ENCODE measurements at regions not wholly inside any gene's neighbourhood (a gene's known extent, or its start where the extent isn't known, plus 50 kb on each side); places are given as distances from the start of the nearest gene placed in this dataset.
"Not testable (repeated sequence)": the region's sequence is repeated elsewhere in the genome, so short reads cannot be mapped to it uniquely, and the experiment has no call there.

GRCh38 chr12:47488888-47489287, 216.9 kb downstream of the RPAP3 start:
- DNase-seq (ENCODE audit: low read depth), result no peak

- no peak for DNase-seq (ENCODE audit: low read depth)
Observed at GRCh38 chr12:47481041-47481440, 224.8 kb downstream of the RPAP3 start.

GRCh38 chr12:47478426-47478825, 227.4 kb downstream of the RPAP3 start:
- no peak for DNase-seq (ENCODE audit: low read depth)

DNA sequence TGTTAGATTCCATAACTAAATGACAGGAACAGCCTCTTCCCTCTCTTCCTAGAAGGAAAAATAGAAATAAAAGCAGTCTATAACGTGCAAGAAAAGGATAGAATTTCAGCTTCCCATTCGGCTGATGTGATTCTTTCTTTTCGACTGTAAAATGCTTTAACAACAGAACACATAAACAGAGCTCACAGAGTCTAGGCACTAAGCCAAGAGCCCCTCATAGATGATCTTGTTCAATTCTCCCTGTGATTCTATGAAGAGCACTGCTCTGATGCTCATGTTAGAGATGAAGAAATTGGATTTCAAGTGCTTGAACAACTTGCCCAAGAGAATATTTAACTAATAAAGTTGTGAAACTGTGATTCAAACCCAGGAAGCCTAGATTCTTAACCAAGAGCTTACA, 232.7 kb downstream of the RPAP3 start:
- no peak for DNase-seq (ENCODE audit: low read depth)

DNA sequence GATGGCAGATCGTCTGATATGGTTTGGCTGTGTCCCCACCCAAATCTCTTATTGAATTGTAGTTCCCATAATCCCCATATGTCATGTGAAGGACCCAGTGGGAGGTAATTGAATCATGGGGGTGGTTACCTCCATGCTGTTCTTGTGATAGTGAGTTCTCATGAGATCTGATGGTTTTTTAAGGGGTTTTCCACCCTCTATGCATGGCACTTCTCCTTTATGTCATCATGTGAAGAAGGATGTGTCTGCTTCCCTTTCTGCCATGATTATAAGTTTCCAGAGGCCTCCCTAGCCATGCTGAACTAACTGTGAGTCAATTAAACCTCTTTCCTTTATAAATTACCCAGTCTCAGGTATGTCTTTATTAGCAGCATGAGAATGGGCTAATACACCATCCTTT, 235.5 kb downstream of the RPAP3 start:
- not testable (repeated sequence) for DNase-seq (ENCODE audit: low read depth)

DNA sequence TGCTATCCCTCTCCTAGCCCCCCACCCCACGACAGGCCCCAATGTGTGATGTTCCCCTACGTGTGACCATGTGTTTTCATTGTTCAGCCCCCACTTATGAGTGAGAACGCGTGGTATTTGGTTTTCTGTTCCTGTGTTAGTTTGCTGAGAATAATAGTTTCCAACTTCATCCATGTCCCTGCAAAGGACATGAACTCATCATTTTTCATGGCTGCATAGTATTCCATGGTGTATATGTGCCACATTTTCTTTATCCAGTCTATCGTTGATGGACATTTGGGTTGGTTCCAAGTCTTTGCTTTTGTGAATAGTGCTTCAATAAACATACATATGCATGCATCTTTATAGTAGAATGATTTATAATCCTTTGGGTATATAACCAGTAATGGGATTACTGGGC, 241.9 kb downstream of the RPAP3 start:
- not testable (repeated sequence) for DNase-seq (ENCODE audit: low read depth)

GRCh38 chr12:47458279-47458678, 247.6 kb downstream of the RPAP3 start:
- DNase-seq (ENCODE audit: low read depth), result no peak

DNA sequence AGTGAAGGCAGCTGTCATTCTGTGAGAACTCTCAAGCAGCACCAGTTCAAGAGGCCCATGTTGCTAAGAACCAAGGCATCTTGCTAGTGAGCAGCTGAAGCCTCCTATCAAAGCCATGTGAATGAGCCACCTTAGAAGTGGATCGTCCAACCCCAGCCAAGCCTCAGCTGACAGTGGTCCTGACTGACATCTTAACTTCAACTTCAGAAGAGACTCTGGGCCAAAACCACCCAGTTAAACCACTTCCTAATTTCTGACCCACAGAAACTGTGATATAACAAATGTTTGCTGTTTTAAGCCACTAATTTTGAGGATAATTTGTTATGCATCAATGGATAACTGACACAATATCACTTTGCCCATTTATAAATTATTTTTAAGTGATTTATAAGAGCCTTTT, 256.0 kb downstream of the RPAP3 start:
- no peak for DNase-seq (ENCODE audit: low read depth)

DNA sequence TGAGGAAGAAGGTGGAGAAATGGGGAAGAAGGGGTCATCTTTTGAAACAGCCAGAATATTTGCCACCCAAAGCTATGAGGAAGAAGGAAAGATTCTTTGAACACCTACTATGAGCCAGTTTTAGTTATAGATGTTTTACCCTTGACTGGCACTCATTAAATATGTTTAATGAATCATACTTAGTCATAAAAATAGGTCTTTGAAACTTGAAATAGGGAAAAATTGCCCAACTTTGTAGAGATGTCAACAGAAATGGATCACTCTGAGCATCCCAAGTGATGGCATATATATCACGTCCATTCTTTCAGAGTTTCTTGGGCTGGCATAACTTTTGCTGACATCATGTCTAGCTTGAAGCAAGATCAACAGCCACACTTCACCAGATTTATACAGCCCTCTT, 263.5 kb downstream of the RPAP3 start:
- DNase-seq (ENCODE audit: low read depth), result no peak

DNA sequence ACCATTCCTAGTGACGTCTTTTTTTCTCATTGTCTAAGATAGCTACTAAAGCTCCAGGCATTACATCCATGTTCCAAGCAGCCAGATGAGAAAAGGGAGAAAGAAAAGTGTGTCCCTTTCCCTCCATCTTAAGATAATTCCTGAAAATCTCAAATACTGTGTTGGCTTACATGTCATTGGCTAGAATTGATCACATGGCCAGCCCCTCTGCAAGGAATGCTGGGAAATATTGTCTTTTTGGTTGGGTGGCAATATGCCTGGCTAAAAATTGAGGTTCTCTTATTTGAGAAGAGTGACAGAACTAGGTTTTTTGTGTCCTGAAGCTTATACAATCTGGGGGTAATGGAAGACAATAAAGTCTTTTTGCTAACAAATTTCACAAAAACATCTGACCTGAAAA, 264.3 kb downstream of the RPAP3 start:
- DNase-seq (ENCODE audit: low read depth), result no peak

DNA sequence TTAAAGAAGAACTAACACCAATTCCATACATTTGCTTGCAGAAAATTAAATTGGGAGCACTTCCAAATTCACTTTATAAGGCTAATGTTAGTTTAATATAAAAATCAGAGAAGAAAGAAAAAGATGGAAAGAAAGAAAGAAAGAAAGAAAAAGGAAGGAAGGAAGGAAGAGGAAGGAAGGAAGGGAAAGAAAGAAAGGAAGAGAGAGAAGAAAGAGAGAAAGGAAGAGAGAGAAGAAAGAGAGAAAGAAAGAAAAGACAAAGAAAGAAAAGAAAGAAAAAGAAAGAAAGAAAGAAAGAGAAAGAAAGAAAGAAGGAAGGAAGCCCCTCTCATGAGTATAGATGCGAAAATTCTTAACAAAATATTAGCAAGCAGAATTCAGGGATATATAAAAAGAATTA, 267.7 kb downstream of the RPAP3 start:
- no peak for DNase-seq (ENCODE audit: low read depth)

GRCh38 chr12:47437570-47437969, 268.3 kb downstream of the RPAP3 start:
- DNase-seq (ENCODE audit: low read depth), result no peak

DNA sequence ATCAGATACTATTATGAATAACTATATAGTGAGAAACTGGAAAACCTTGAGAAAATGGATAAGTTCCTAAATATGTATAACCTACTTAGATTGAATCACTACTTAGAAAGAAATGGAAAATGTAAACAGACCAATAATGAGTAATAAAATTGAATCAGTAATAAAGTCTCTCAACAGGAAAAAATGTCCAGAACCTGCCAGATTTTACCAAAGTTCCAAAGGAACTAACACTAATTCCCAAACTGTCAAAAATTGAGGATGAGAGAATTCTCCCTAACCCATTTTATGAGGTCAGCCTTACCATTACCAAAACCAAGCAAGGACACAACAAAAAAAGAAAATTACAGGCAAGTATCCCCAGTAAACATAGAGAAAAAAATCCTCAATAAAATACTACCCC, 272.0 kb downstream of the RPAP3 start:
- DNase-seq (ENCODE audit: low read depth), result peak; percentile 30

DNA sequence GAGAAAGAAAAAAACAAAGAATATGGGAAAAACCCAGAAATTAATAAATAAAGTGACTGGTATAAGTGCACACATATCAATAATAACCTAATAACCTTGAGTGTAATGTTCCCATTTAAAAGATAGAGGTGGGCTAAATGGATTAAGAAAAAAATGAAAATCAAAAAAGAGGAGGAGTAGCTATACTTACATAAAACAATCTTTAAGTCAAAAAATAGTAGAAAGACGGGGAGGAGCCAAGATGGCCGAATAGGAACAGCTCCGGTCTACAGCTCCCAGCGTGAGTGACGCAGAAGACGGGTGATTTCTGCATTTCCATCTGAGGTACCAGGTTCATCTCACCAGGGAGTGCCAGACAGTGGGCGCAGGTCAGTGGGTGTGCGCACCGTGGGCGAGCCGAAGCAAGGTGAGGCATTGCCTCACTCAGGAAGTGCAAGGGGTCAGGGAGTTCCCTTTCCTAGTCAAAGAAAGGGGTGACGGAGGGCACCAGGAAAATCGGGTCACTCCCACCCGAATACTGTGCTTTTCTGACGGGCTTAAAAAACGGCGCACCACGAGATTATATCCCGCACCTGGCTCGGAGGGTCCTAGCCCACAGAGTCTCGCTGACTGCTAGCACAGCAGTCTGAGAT, 279.0 kb downstream of the RPAP3 start:
- not testable (repeated sequence) for DNase-seq (ENCODE audit: low read depth)

DNA sequence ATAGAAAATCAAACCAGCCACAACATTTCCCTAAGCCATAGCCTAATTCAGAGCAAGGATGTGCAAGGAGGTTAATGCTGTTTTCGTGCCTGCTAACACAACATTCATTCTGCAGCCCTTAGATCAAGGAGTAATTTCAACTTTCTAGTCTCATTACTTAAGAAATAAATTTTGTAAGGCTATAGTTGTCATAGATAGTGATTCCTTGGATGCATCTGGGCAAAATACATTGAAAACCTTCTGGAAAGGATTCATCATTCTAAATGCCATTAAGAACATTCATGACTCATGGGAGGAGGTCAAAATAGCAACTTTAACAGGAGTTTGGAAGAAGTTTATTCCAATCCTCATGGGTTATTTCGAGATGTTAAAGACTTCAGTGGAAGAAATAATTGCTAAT, 283.2 kb downstream of the RPAP3 start:
- DNase-seq (ENCODE audit: low read depth), result peak; percentile 39

GRCh38 chr12:47419497-47419896, 286.3 kb downstream of the RPAP3 start:
- DNase-seq (ENCODE audit: low read depth), result no peak

GRCh38 chr12:47417955-47418354, 287.9 kb downstream of the RPAP3 start:
- no peak for DNase-seq (ENCODE audit: low read depth)

- DNase-seq (ENCODE audit: low read depth), result no peak
Observed at GRCh38 chr12:47417121-47417520, 288.7 kb downstream of the RPAP3 start.

DNA sequence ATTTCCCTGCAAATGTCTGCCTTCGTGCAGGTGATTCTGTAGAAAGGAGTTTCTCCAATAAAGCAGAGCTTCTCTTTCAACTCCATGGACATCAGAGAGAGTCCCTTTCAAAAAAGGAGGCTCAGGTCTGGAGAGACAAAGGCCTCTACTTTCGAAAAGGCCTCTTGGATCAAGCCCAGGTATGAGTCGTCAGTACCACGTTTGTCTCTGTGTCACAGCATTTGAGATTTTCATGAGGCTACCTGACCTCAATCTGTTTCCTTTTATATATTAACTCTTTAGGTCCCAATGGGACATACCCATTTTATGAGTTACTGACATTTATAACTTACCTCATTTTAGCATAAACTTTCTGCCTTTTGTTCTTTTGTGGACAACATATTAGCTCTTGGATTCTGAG, 290.8 kb downstream of the RPAP3 start:
- no peak for DNase-seq (ENCODE audit: low read depth)

- no peak for DNase-seq (ENCODE audit: low read depth)
Observed at GRCh38 chr12:47414511-47414910, 291.3 kb downstream of the RPAP3 start.

GRCh38 chr12:47413806-47414205, 292.0 kb downstream of the RPAP3 start:
- DNase-seq (ENCODE audit: low read depth), result peak; percentile 51

GRCh38 chr12:47412601-47413236, 293.1 kb downstream of the RPAP3 start:
- no peak for DNase-seq (ENCODE audit: low read depth)

- no peak for DNase-seq (ENCODE audit: low read depth)
Observed at GRCh38 chr12:47411966-47412365, 293.9 kb downstream of the RPAP3 start.

DNA sequence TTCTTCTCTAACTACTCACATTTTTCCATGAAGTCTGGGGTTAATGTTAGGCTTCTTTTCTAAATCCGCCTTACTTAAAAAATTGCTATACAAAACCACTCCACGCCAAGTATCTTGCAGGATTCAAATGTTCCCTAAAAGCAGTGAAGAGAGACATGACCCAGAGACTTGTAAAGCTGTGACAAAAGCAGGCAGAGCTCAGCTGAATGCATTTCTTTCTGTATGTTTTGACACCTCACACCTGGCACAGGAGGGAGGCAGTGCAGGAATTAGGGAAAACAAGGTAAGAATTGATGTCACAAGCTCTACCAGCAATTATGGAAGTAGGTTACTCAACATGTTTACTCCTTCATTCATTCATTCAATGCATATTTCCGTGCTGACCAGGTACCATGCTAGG, 295.0 kb downstream of the RPAP3 start:
- no peak for DNase-seq (ENCODE audit: low read depth)

Measured in GM04504 (cell line).